ENCODE measurements at regions not wholly inside any gene's neighbourhood (a gene's known extent, or its start where the extent isn't known, plus 50 kb on each side); places are given as distances from the start of the nearest gene placed in this dataset.

DNA sequence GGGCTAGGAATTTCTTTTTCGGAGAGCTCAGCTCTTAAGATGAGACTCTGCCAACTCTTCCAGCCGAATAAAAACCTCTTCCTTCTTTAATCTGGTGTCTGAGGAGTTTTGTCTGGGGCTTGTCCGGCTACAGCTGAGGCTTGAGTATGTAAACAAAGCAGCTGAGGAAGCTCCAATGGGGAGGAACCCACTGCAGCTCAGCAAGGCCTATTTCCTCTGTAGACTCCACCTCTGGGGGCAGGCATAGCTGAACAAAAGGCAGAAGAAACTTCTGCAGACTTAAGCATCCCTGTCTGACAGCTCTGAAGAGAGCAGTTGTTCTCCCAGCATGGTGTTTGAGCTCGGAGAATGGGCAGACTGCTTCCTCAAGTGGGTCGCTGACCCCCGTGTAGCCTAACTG is 838.7 kb downstream of the CCDC85A start:
- H3K9me2 ChIP-seq (replicated peaks; ENCODE audit: low read length): no peaks in the 10 kb centered on the region
- no peaks in the 10 kb centered on the region for H3K4me1 ChIP-seq (ENCODE audit: insufficient read depth, low read length)
- H3K9ac ChIP-seq (ENCODE audit: low read length): no peak overlapping the region
- no peaks in the 10 kb centered on the region for H3K79me2 ChIP-seq (ENCODE audit: low read length)
- intact Hi-C loops (cut with micrococcal nuclease): loop anchor here (10.0 kb wide), 1 partner anchor 838 kb away; the partner anchor contains the start of gene CCDC85A
- no peak for DNase-seq
- BruUV-seq (replicated peaks): no TSS peak
- CTCF ChIA-PET: interaction anchor here (1.3 kb wide), 1 partner anchor 839 kb away, joined by 4 read pairs; the partner anchor contains the start of gene CCDC85A
- H3K27me3 ChIP-seq (ENCODE audit: low read length): no peaks in the 10 kb centered on the region
- no peaks in the 10 kb centered on the region for H3K36me3 ChIP-seq (ENCODE audit: low read depth, low read length)
- POLR2A ChIA-PET (ENCODE audit: unreplicated experiment): no interaction called here
- H3K4me3 ChIP-seq (ENCODE audit: low read length): no peak overlapping the region
- no peaks in the 10 kb centered on the region for H4K20me1 ChIP-seq (ENCODE audit: low read length)
- TF ChIP-seq EZH2phosphoT487 (IDR thresholded peaks at IDR 0.05; ENCODE audit: borderline replicate concordance, low read length) (no peak), CTCF (conservative IDR thresholded peaks at IDR 0.05; ENCODE audit: low read depth, low read length) (no peak), EZH2 (IDR thresholded peaks at IDR 0.05; ENCODE audit: low read length, unreplicated experiment) (no peak)
- no peak for ATAC-seq
- H3K4me2 ChIP-seq (ENCODE audit: low read length): no peak overlapping the region
- no peak overlapping the region for H2AFZ ChIP-seq (ENCODE audit: low read length)
- H3K9me3 ChIP-seq (ENCODE audit: low read length): no peaks in the 10 kb centered on the region
- no peaks in the 10 kb centered on the region for H3F3A ChIP-seq (ENCODE audit: low read length, unreplicated experiment)
- no peak overlapping the region for H3K27ac ChIP-seq (ENCODE audit: low read length)

- Histone ChIP-seq H3K9me2 (replicated peaks; ENCODE audit: low read length) (no peaks in the 10 kb centered on the region), H3K9ac (ENCODE audit: low read length) (no peak overlapping the region), H3K79me2 (ENCODE audit: low read length) (no peaks in the 10 kb centered on the region), H3F3A (ENCODE audit: low read length, unreplicated experiment) (no peaks in the 10 kb centered on the region), H3K27ac (ENCODE audit: low read length) (no peak overlapping the region), H3K9me3 (ENCODE audit: low read length) (no peaks in the 10 kb centered on the region), H3K4me2 (ENCODE audit: low read length) (no peak overlapping the region), H3K36me3 (ENCODE audit: low read depth, low read length) (no peaks in the 10 kb centered on the region), H3K4me3 (ENCODE audit: low read length) (no peak overlapping the region), H3K27me3 (ENCODE audit: low read length) (peaks cover 50% of the 10 kb centered on the region), H2AFZ (ENCODE audit: low read length) (no peak overlapping the region), H3K4me1 (ENCODE audit: insufficient read depth, low read length) (no peaks in the 10 kb centered on the region), H4K20me1 (ENCODE audit: low read length) (no peaks in the 10 kb centered on the region)
- ChIA-PET CTCF (no interaction called here), POLR2A (ENCODE audit: unreplicated experiment) (no interaction called here)
- TF ChIP-seq EZH2phosphoT487 (IDR thresholded peaks at IDR 0.05; ENCODE audit: borderline replicate concordance, low read length): no peak
- TF ChIP-seq EZH2 (IDR thresholded peaks at IDR 0.05; ENCODE audit: low read length, unreplicated experiment): no peak
- TF ChIP-seq CTCF (conservative IDR thresholded peaks at IDR 0.05; ENCODE audit: low read depth, low read length): no peak
- intact Hi-C loops (cut with micrococcal nuclease): no loop called here
- no TSS peak for BruUV-seq (replicated peaks)
- no peak for DNase-seq
- ATAC-seq: no peak
Observed at GRCh38 chr2:57044931-57045635, 861.3 kb downstream of the CCDC85A start.

GRCh38 chr2:57049273-57049672 is 865.5 kb downstream of the CCDC85A start:
- CTCF ChIA-PET: no interaction called here
- Histone ChIP-seq H3K79me2 (ENCODE audit: low read length) (no peaks in the 10 kb centered on the region), H3K4me3 (ENCODE audit: low read length) (no peak overlapping the region), H4K20me1 (ENCODE audit: low read length) (no peaks in the 10 kb centered on the region), H3K9ac (ENCODE audit: low read length) (no peak overlapping the region), H3K27me3 (ENCODE audit: low read length) (peaks cover 36% of the 10 kb centered on the region), H3K4me2 (ENCODE audit: low read length) (no peak overlapping the region), H3K36me3 (ENCODE audit: low read depth, low read length) (no peaks in the 10 kb centered on the region), H3K4me1 (ENCODE audit: insufficient read depth, low read length) (no peaks in the 10 kb centered on the region), H3K9me3 (ENCODE audit: low read length) (no peaks in the 10 kb centered on the region), H3F3A (ENCODE audit: low read length, unreplicated experiment) (no peaks in the 10 kb centered on the region), H3K27ac (ENCODE audit: low read length) (no peak overlapping the region), H3K9me2 (replicated peaks; ENCODE audit: low read length) (no peaks in the 10 kb centered on the region), H2AFZ (ENCODE audit: low read length) (no peak overlapping the region)
- POLR2A ChIA-PET (ENCODE audit: unreplicated experiment): no interaction called here
- DNase-seq (no peak), ATAC-seq (no peak)
- no TSS peak for BruUV-seq (replicated peaks)
- intact Hi-C loops (cut with micrococcal nuclease): no loop called here
- TF ChIP-seq CTCF (conservative IDR thresholded peaks at IDR 0.05; ENCODE audit: low read depth, low read length): no peak
- no peak for TF ChIP-seq EZH2 (IDR thresholded peaks at IDR 0.05; ENCODE audit: low read length, unreplicated experiment)
- TF ChIP-seq EZH2phosphoT487 (IDR thresholded peaks at IDR 0.05; ENCODE audit: borderline replicate concordance, low read length): no peak
